ENCODE measurements at regions not wholly inside any gene's neighbourhood (a gene's known extent, or its start where the extent isn't known, plus 50 kb on each side); places are given as distances from the start of the nearest gene placed in this dataset.
"Not testable (repeated sequence)": the region's sequence is repeated elsewhere in the genome, so short reads cannot be mapped to it uniquely, and the experiment has no call there.

DNA sequence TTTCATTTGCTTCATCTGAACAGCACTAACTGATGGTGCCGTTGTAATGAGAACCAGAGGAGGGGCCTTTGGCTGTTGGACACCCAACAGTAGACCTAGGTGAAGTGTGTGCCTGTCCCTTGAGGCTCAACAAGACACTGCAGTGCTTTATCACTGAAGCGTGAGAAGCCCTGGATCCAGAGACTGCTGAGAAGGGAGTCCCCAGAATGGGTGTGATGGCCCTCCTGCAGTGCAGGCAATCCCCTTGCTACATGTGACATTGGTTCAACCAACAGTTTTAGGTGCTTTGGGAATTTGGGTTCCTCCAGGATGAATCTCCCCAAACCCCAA lies 125.6 kb downstream of the BRD1 start:
- H3K4me3 ChIP-seq (ENCODE audit: low read depth, low read length), result no peak overlapping the region
- TF ChIP-seq, protein P1, sequence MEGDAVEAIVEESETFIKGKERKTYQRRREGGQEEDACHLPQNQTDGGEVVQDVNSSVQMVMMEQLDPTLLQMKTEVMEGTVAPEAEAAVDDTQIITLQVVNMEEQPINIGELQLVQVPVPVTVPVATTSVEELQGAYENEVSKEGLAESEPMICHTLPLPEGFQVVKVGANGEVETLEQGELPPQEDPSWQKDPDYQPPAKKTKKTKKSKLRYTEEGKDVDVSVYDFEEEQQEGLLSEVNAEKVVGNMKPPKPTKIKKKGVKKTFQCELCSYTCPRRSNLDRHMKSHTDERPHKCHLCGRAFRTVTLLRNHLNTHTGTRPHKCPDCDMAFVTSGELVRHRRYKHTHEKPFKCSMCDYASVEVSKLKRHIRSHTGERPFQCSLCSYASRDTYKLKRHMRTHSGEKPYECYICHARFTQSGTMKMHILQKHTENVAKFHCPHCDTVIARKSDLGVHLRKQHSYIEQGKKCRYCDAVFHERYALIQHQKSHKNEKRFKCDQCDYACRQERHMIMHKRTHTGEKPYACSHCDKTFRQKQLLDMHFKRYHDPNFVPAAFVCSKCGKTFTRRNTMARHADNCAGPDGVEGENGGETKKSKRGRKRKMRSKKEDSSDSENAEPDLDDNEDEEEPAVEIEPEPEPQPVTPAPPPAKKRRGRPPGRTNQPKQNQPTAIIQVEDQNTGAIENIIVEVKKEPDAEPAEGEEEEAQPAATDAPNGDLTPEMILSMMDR (IDR thresholded peaks at IDR 0.05; ENCODE audit: low read depth, low read length), result no peak
- TF ChIP-seq POLR2A (IDR thresholded peaks at IDR 0.05; ENCODE audit: extremely low read depth, insufficient read length) (no peak), MYC (IDR thresholded peaks at IDR 0.05; ENCODE audit: low read depth, low read length) (no peak)
- TF ChIP-seq, protein P2, sequence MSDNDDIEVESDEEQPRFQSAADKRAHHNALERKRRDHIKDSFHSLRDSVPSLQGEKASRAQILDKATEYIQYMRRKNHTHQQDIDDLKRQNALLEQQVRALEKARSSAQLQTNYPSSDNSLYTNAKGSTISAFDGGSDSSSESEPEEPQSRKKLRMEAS (IDR thresholded peaks at IDR 0.05; ENCODE audit: low read depth, low read length), result no peak
- DNase-seq (ENCODE audit: low read depth), result no peak

DNA sequence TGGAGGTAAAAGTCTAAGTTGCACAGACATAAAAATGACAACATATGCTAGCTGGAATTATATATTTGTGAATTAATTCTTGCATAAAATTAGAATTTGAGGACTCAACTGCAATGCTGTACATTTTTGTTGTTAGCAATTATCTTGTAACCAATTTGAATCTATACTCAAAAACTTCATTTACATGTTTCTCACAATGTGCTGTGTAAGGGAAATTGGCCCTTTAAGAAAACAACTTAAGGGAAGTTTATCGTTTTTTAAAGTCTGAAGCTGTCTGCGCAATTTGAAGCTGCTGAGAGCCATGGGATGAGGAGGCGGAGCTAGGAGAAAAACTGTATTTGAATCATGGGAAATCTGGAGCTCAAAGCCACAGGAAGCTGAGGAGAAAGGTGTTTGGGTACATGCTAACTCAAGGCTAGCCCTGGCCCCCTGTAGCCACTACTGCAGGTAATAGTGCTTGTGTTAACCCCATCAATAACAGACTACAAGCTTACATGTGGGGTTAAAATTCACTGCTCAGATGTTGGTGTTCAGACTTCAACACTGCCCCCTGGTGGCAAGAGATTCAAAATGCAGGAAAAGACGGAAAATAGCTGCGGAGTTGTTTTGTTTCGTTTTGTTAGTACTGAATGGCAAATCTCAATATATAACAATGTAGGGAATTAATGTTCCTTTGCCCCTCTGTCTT lies 126.1 kb downstream of the BRD1 start:
- peak; percentile 37 for DNase-seq (ENCODE audit: low read depth)
- no peak overlapping the region for H3K4me3 ChIP-seq (ENCODE audit: low read depth, low read length)
- TF ChIP-seq, protein P1 (IDR thresholded peaks at IDR 0.05; ENCODE audit: low read depth, low read length), result peak; percentile 52
- no peak for TF ChIP-seq MYC (IDR thresholded peaks at IDR 0.05; ENCODE audit: low read depth, low read length)

- no peak for DNase-seq (ENCODE audit: low read depth)
- H3K4me3 ChIP-seq (ENCODE audit: low read depth, low read length), result no peak overlapping the region
- TF ChIP-seq, protein P2 (IDR thresholded peaks at IDR 0.05; ENCODE audit: low read depth, low read length), result no peak
- no peak for TF ChIP-seq POLR2A (IDR thresholded peaks at IDR 0.05; ENCODE audit: extremely low read depth, insufficient read length)
- no peak for TF ChIP-seq MYC (IDR thresholded peaks at IDR 0.05; ENCODE audit: low read depth, low read length)
- TF ChIP-seq, protein P1 (IDR thresholded peaks at IDR 0.05; ENCODE audit: low read depth, low read length), result no peak
Measured at GRCh38 chr22:49699928-49700498, 127.7 kb downstream of the BRD1 start.

GRCh38 chr22:49699476-49699875 lies 128.2 kb downstream of the BRD1 start:
- no peak overlapping the region for H3K4me3 ChIP-seq (ENCODE audit: low read depth, low read length)
- TF ChIP-seq, protein P2 (IDR thresholded peaks at IDR 0.05; ENCODE audit: low read depth, low read length), result no peak
- TF ChIP-seq MYC (IDR thresholded peaks at IDR 0.05; ENCODE audit: low read depth, low read length) (no peak), POLR2A (IDR thresholded peaks at IDR 0.05; ENCODE audit: extremely low read depth, insufficient read length) (no peak)
- TF ChIP-seq, protein P1 (IDR thresholded peaks at IDR 0.05; ENCODE audit: low read depth, low read length), result no peak
- no peak for DNase-seq (ENCODE audit: low read depth)

DNA sequence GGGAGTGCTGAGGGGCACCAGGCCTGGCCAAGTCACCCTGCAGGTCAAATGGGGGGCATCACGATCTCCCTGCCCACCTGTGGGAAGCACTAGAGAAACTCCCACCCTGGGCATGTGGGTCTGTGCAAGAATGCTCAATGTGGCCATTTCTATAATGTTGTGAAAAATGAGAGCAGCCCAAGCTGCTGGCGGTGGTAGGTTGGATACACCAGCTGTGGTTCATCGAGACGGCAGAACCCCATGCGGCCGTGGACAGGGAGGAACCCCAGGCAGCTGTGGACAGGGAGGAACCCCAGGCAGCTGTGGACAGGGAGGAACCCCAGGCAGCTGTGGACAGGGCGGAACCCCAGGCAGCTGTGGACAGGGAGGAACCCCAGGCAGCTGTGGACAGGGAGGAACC lies 129.1 kb downstream of the BRD1 start:
- not testable (repeated sequence) for DNase-seq (ENCODE audit: low read depth); H3K4me3 ChIP-seq (ENCODE audit: low read depth, low read length)

DNA sequence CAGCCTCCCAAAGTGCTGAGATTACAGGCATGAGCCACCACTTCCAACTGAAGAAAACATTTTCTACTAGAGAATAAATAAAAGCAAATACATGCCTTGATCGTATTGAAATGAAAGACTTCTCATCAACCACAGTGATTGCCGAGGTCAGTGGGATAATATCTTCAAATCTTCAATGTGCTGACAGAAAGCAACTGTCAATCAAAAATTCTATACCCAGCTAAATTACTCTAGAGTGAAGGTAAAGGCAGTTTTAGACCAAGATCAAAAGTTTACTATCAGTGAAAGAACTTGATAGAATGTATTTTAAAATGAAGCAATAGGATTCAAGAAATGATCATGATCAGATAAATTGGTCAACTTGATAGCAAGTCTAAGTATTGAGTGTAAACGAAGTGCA lies 130.6 kb downstream of the BRD1 start:
- no peak overlapping the region for H3K4me3 ChIP-seq (ENCODE audit: low read depth, low read length)
- no peak for TF ChIP-seq POLR2A (IDR thresholded peaks at IDR 0.05; ENCODE audit: extremely low read depth, insufficient read length)
- TF ChIP-seq, protein P1 (IDR thresholded peaks at IDR 0.05; ENCODE audit: low read depth, low read length), result no peak
- TF ChIP-seq MYC (IDR thresholded peaks at IDR 0.05; ENCODE audit: low read depth, low read length), result no peak
- TF ChIP-seq, protein P2 (IDR thresholded peaks at IDR 0.05; ENCODE audit: low read depth, low read length), result no peak
- no peak for DNase-seq (ENCODE audit: low read depth)

Data from NB4 (cell line).